MM.1S (cell line): ENCODE measurements at regions not wholly inside any gene's neighbourhood (a gene's known extent, or its start where the extent isn't known, plus 50 kb on each side); places are given as distances from the start of the nearest gene placed in this dataset.

Experiments used
- DNase-seq: peaks from one replicate; pipeline ENCODE4 v3.0.0-alpha.2; 2015
- H2AFZ ChIP-seq: fragments of 300-600 bp; sonication (generic); 2 replicates; pipeline ENCODE4 v1.6.0; 2016; ENCODE audit warnings: antibody characterized with exemption, low read length
- H3F3A ChIP-seq: fragments of 300-600 bp; sonication (generic); 2 replicates; pipeline ENCODE4 v1.6.1; 2016; ENCODE audit warnings: mild to moderate bottlenecking, antibody characterized with exemption, low read length, moderate library complexity, mixed read lengths; ENCODE audit not compliant: insufficient read depth
- H3K27ac ChIP-seq: fragments of 300-600 bp; sonication (generic); 2 replicates; pipeline ENCODE4 v1.5.1; 2016; ENCODE audit warnings: mild to moderate bottlenecking, low read length
- H3K27me3 ChIP-seq: fragments of 300-600 bp; sonication (generic); replicated peaks from 2 replicates; pipeline ENCODE4 v1.6.0; 2016; ENCODE audit warnings: low read length; ENCODE audit not compliant: insufficient read depth
- H3K36me3 ChIP-seq: fragments of 300-600 bp; sonication (generic); replicated peaks from 2 replicates; pipeline ENCODE4 v1.6.1; 2016; ENCODE audit warnings: mild to moderate bottlenecking, low read length, mixed read lengths; ENCODE audit not compliant: insufficient read depth
- H3K4me1 ChIP-seq: fragments of 300-600 bp; sonication (generic); 2 replicates; pipeline ENCODE4 v1.6.1; 2016; ENCODE audit warnings: low read length, mixed read lengths
- H3K4me2 ChIP-seq: fragments of 300-600 bp; sonication (generic); 2 replicates; pipeline ENCODE4 v1.6.0; 2016; ENCODE audit warnings: low read depth, low read length
- H3K4me3 ChIP-seq: fragments of 300-600 bp; sonication (generic); 2 replicates; pipeline ENCODE4 v1.5.1; 2016; ENCODE audit warnings: low read length, mixed read lengths
- H3K79me2 ChIP-seq: fragments of 300-600 bp; sonication (generic); 2 replicates; pipeline ENCODE4 v1.6.1; 2016; ENCODE audit warnings: mixed run types, low read length, mixed read lengths
- H3K9ac ChIP-seq: fragments of 300-600 bp; sonication (generic); 2 replicates; pipeline ENCODE4 v1.6.1; 2016; ENCODE audit warnings: low read length, mixed read lengths
- H3K9me2 ChIP-seq: fragments of 300-600 bp; sonication (generic); replicated peaks from 2 replicates; pipeline ENCODE4 v1.6.1; 2016; ENCODE audit warnings: mild to moderate bottlenecking, low read length, mixed read lengths; ENCODE audit not compliant: insufficient read depth
- H3K9me3 ChIP-seq: fragments of 300-600 bp; sonication (generic); replicated peaks from 2 replicates; pipeline ENCODE4 v1.6.1; 2016; ENCODE audit warnings: mild to moderate bottlenecking, low read length, mixed read lengths; ENCODE audit not compliant: insufficient read depth
- H4K20me1 ChIP-seq: fragments of 300-600 bp; sonication (generic); 2 replicates; pipeline ENCODE4 v1.6.1; 2016; ENCODE audit warnings: mild to moderate bottlenecking, low read length, moderate library complexity, mixed read lengths; ENCODE audit not compliant: insufficient read depth
- EZH2 ChIP-seq: fragments of 300-600 bp; sonication (generic); optimal IDR thresholded peaks from 2 replicates; pipeline ENCODE3; 2017; ENCODE audit warnings: low read depth, mild to moderate bottlenecking, antibody characterized with exemption, low read length, mixed read lengths
- EZH2phosphoT487 ChIP-seq: fragments of 300-600 bp; sonication (generic); IDR thresholded peaks from 2 replicates; pipeline ENCODE4 v1.6.1; 2018; ENCODE audit warnings: antibody characterized with exemption, low read length
- TF ChIP-seq, protein P1 (sequence below): fragments of 300-600 bp; sonication (generic); IDR thresholded peaks from 2 replicates; pipeline ENCODE4 v1.5.1; 2016; ENCODE audit warnings: antibody characterized with exemption, low read length, mixed read lengths

DNA sequence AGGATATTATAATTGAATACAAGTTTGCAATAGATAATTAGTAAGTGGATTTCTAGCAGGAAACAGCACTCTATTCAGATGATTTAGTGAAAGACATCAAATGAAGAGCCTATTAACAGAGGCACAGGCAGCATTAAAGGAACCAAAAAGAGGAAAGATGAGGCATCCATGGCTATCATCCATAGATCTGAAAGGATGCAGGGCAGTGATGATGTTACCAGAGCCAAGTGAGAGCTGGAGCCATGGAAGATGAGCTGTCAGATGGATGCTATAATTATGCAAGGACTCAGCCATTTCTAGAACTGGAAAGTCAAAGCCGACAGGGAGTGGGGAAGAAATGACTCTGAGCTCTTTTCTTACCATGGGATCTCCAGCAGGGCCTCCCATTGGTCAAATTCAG lies 66.8 kb upstream of the ANKEF1 start:
- Histone ChIP-seq H3K9ac (no peak overlapping the region), H4K20me1 (no peaks in the 10 kb centered on the region), H3K4me1 (no peaks in the 10 kb centered on the region), H3K4me2 (no peak overlapping the region), H3F3A (no peaks in the 10 kb centered on the region), H3K79me2 (no peaks in the 10 kb centered on the region), H3K4me3 (no peak overlapping the region), H3K27me3 (no peaks in the 10 kb centered on the region), H3K36me3 (no peaks in the 10 kb centered on the region), H3K9me3 (no peaks in the 10 kb centered on the region), H2AFZ (no peak overlapping the region), H3K27ac (no peak overlapping the region), H3K9me2 (no peaks in the 10 kb centered on the region)
- TF ChIP-seq, protein P1, sequence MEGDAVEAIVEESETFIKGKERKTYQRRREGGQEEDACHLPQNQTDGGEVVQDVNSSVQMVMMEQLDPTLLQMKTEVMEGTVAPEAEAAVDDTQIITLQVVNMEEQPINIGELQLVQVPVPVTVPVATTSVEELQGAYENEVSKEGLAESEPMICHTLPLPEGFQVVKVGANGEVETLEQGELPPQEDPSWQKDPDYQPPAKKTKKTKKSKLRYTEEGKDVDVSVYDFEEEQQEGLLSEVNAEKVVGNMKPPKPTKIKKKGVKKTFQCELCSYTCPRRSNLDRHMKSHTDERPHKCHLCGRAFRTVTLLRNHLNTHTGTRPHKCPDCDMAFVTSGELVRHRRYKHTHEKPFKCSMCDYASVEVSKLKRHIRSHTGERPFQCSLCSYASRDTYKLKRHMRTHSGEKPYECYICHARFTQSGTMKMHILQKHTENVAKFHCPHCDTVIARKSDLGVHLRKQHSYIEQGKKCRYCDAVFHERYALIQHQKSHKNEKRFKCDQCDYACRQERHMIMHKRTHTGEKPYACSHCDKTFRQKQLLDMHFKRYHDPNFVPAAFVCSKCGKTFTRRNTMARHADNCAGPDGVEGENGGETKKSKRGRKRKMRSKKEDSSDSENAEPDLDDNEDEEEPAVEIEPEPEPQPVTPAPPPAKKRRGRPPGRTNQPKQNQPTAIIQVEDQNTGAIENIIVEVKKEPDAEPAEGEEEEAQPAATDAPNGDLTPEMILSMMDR: no peak
- TF ChIP-seq EZH2phosphoT487 (no peak), EZH2 (no peak)
- no peak for DNase-seq

DNA sequence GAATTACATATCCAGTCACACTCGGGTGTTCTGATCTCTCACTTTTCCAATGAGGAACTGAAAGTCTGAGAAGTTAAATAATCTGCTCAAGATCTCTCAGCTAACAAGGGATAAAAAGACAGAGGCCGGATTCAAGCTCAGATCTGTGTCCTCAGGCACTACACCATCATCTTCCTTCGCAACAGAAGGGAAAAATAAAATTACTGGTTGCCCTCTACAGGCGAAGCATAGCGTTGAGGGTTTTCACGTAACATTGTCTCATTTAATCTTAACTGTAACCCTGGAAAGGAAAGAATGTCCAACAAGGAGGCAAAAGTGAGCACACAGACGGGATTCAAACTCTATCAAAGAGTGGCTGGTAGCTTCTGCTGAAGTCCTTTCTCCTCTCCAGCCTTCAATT lies 67.8 kb upstream of the ANKEF1 start:
- H3K27ac ChIP-seq: no peak overlapping the region
- H2AFZ ChIP-seq: no peak overlapping the region
- no peak for DNase-seq
- no peak overlapping the region for H3K9ac ChIP-seq
- no peaks in the 10 kb centered on the region for H3K9me3 ChIP-seq
- H3K36me3 ChIP-seq: no peaks in the 10 kb centered on the region
- H3K79me2 ChIP-seq: no peaks in the 10 kb centered on the region
- TF ChIP-seq, protein P1: peak; percentile 35
- no peak for TF ChIP-seq EZH2phosphoT487
- H3K27me3 ChIP-seq: no peaks in the 10 kb centered on the region
- no peaks in the 10 kb centered on the region for H4K20me1 ChIP-seq
- H3K4me3 ChIP-seq: no peak overlapping the region
- H3K4me1 ChIP-seq: no peaks in the 10 kb centered on the region
- H3F3A ChIP-seq: no peaks in the 10 kb centered on the region
- H3K4me2 ChIP-seq: no peak overlapping the region
- H3K9me2 ChIP-seq: no peaks in the 10 kb centered on the region

DNA sequence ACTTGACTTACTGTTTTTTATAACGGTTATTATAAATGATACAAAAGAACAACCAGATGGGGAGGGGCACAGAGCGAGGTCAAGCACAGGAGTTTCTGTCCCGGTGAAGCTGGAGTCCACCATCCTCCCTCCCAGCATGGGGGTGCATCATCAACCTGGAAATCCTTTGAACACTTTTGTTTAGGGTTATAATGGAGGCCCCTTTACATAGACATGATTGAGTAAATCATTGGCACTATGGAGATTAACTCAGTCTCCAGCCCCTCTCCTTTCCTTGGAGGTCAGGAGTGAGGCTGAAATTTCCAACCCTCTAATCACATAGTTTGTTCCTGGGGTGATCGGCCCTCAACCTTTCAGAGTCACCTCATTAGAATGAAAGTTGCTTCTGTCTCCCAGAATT lies 71.8 kb upstream of the ANKEF1 start:
- H3K27ac ChIP-seq: no peak overlapping the region
- no peak for DNase-seq
- H4K20me1 ChIP-seq: no peaks in the 10 kb centered on the region
- no peaks in the 10 kb centered on the region for H3K4me1 ChIP-seq
- no peaks in the 10 kb centered on the region for H3K36me3 ChIP-seq
- no peaks in the 10 kb centered on the region for H3K9me3 ChIP-seq
- no peak overlapping the region for H3K4me3 ChIP-seq
- no peak for TF ChIP-seq EZH2phosphoT487
- no peak for TF ChIP-seq EZH2
- TF ChIP-seq, protein P1: no peak
- H3K4me2 ChIP-seq: no peak overlapping the region
- H3F3A ChIP-seq: no peaks in the 10 kb centered on the region
- no peaks in the 10 kb centered on the region for H3K27me3 ChIP-seq
- no peaks in the 10 kb centered on the region for H3K9me2 ChIP-seq
- no peak overlapping the region for H2AFZ ChIP-seq
- H3K79me2 ChIP-seq: no peaks in the 10 kb centered on the region
- H3K9ac ChIP-seq: no peak overlapping the region

DNA sequence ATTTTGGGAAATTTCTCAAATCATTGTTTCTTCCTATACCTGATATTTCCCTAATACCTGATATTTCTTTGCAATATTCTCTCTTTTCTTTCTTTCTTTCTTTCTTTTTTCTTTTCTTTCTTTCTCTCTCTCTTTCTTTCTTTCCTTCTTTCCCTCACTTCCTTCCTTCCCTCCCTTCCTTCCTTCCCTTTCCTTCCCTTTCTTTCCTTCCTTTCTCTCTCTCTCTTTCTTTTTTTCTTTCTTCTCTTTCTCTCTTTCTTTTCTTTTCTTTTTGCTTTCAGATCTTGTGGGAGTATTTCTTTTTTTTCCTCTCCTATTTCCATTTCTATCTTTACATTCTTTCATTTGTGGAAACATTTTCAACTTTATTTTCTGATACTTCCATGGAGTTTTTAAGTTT lies 76.1 kb upstream of the ANKEF1 start:
- Histone ChIP-seq H2AFZ (no peak overlapping the region), H4K20me1 (no peaks in the 10 kb centered on the region), H3K4me2 (no peak overlapping the region), H3K9ac (no peak overlapping the region), H3K27me3 (no peaks in the 10 kb centered on the region), H3K79me2 (no peaks in the 10 kb centered on the region), H3K4me3 (no peak overlapping the region), H3K4me1 (no peaks in the 10 kb centered on the region), H3K27ac (no peak overlapping the region), H3K9me3 (no peaks in the 10 kb centered on the region), H3K9me2 (no peaks in the 10 kb centered on the region), H3K36me3 (no peaks in the 10 kb centered on the region), H3F3A (no peaks in the 10 kb centered on the region)
- no peak for DNase-seq
- TF ChIP-seq EZH2phosphoT487: no peak
- no peak for TF ChIP-seq EZH2
- TF ChIP-seq, protein P1: no peak
